Activated CD8-positive, alpha-beta memory T cell treated with anti-CD3 and anti-CD28 coated beads, Interleukin-2, amount 10 ng/mL, durations not matched to agents 7 days and 5 days (primary cell): ENCODE measurements at regions not wholly inside any gene's neighbourhood (a gene's known extent, or its start where the extent isn't known, plus 50 kb on each side); places are given as distances from the start of the nearest gene placed in this dataset.

Experiments
- ATAC-seq: fragments of 150-1000 bp; cut with Tn5 transposase; one replicate; pipeline ENCODE4 v1.10.0; 2021; ENCODE audit warnings: moderate library complexity
- CTCF ChIA-PET: fragments of 350-600 bp; sonication (Branson Sonifier 250); formaldehyde crosslinking; loops from one replicate; lab custom pipeline; 2021; ENCODE audit warnings: antibody characterized with exemption; lab: Charles Lee
- DNase-seq: peaks from one replicate; pipeline ENCODE4 v3.0.0-alpha.2; 2020
- H3K27ac Mint-ChIP-seq: one replicate; pipeline ENCODE4 v1.8.0; 2021; ENCODE audit warnings: mild to moderate bottlenecking, mixed read lengths
- H3K27me3 Mint-ChIP-seq: one replicate; pipeline ENCODE4 v1.8.0; 2021; ENCODE audit warnings: mixed read lengths
- H3K36me3 Mint-ChIP-seq: one replicate; pipeline ENCODE4 v1.8.0; 2021; ENCODE audit warnings: mild to moderate bottlenecking, mixed read lengths
- H3K4me1 Mint-ChIP-seq: one replicate; pipeline ENCODE4 v1.8.0; 2021; ENCODE audit warnings: mixed read lengths
- H3K4me3 Mint-ChIP-seq: one replicate; pipeline ENCODE4 v1.8.0; 2021; ENCODE audit warnings: mild to moderate bottlenecking, moderate library complexity, mixed read lengths
- H3K9me3 Mint-ChIP-seq: one replicate; pipeline ENCODE4 v1.8.0; 2022; ENCODE audit warnings: low read depth, mixed read lengths

GRCh38 chr2:217048730-217049129 is 188.9 kb upstream of the TNP1 start:
- CTCF ChIA-PET, result no interaction called here

GRCh38 chr2:217047631-217048030 is 187.8 kb upstream of the TNP1 start:
- no peaks in the 10 kb centered on the region for H3K4me1 Mint-ChIP-seq
- ATAC-seq, result no peak
- H3K36me3 Mint-ChIP-seq, result no peaks in the 10 kb centered on the region
- DNase-seq, result no peak
- H3K27me3 Mint-ChIP-seq, result peaks cover 8% of the 10 kb centered on the region
- no peaks in the 10 kb centered on the region for H3K9me3 Mint-ChIP-seq
- CTCF ChIA-PET, result no interaction called here
- H3K27ac Mint-ChIP-seq, result no peak overlapping the region
- no peak overlapping the region for H3K4me3 Mint-ChIP-seq

More at GRCh38 chr2:217048730-217049129, 188.9 kb upstream of the TNP1 start:
- no peak for ATAC-seq
- DNase-seq, result no peak
- Mint-ChIP-seq H3K27me3 (peaks cover 8% of the 10 kb centered on the region), H3K4me1 (no peaks in the 10 kb centered on the region), H3K9me3 (no peaks in the 10 kb centered on the region), H3K27ac (no peak overlapping the region), H3K36me3 (no peaks in the 10 kb centered on the region), H3K4me3 (no peak overlapping the region)

- Mint-ChIP-seq H3K36me3 (no peaks in the 10 kb centered on the region), H3K27ac (no peak overlapping the region), H3K27me3 (peaks cover 8% of the 10 kb centered on the region), H3K4me3 (no peak overlapping the region), H3K4me1 (no peaks in the 10 kb centered on the region), H3K9me3 (no peaks in the 10 kb centered on the region)
- ATAC-seq (no peak), DNase-seq (no peak)
- CTCF ChIA-PET, result no interaction called here
Measured at GRCh38 chr2:217047209-217047608, 187.3 kb upstream of the TNP1 start.

- DNase-seq (no peak), ATAC-seq (no peak)
- no peaks in the 10 kb centered on the region for H3K9me3 Mint-ChIP-seq
- peaks cover 11% of the 10 kb centered on the region for H3K27me3 Mint-ChIP-seq
- H3K4me3 Mint-ChIP-seq, result no peak overlapping the region
- no peaks in the 10 kb centered on the region for H3K36me3 Mint-ChIP-seq
- H3K27ac Mint-ChIP-seq, result no peak overlapping the region
- H3K4me1 Mint-ChIP-seq, result no peaks in the 10 kb centered on the region
- CTCF ChIA-PET, result no interaction called here
Measured at GRCh38 chr2:217045700-217046475, 186.0 kb upstream of the TNP1 start.

- no peak overlapping the region for H3K27ac Mint-ChIP-seq
- no peak overlapping the region for H3K4me3 Mint-ChIP-seq
- ATAC-seq, result no peak
- peaks cover 7% of the 10 kb centered on the region for H3K27me3 Mint-ChIP-seq
- no peak for DNase-seq
- no peaks in the 10 kb centered on the region for H3K36me3 Mint-ChIP-seq
- no peaks in the 10 kb centered on the region for H3K9me3 Mint-ChIP-seq
- CTCF ChIA-PET, result no interaction called here
- H3K4me1 Mint-ChIP-seq, result no peaks in the 10 kb centered on the region
Measured at GRCh38 chr2:217040099-217040498, 180.2 kb upstream of the TNP1 start.

- H3K27me3 Mint-ChIP-seq, result peaks cover 6% of the 10 kb centered on the region
- DNase-seq (no peak), ATAC-seq (no peak)
- CTCF ChIA-PET, result no interaction called here
- no peak overlapping the region for H3K27ac Mint-ChIP-seq
- H3K36me3 Mint-ChIP-seq, result no peaks in the 10 kb centered on the region
- no peaks in the 10 kb centered on the region for H3K4me1 Mint-ChIP-seq
- no peak overlapping the region for H3K4me3 Mint-ChIP-seq
- no peaks in the 10 kb centered on the region for H3K9me3 Mint-ChIP-seq
Measured at GRCh38 chr2:217038001-217038400, 178.1 kb upstream of the TNP1 start.

GRCh38 chr2:217037353-217037752 is 177.5 kb upstream of the TNP1 start:
- peaks cover 6% of the 10 kb centered on the region for H3K27me3 Mint-ChIP-seq
- CTCF ChIA-PET, result no interaction called here
- ATAC-seq, result no peak
- no peak overlapping the region for H3K27ac Mint-ChIP-seq
- no peaks in the 10 kb centered on the region for H3K9me3 Mint-ChIP-seq
- no peaks in the 10 kb centered on the region for H3K36me3 Mint-ChIP-seq
- H3K4me3 Mint-ChIP-seq, result no peak overlapping the region
- no peak for DNase-seq
- H3K4me1 Mint-ChIP-seq, result no peaks in the 10 kb centered on the region

GRCh38 chr2:217035967-217036366 is 176.1 kb upstream of the TNP1 start:
- H3K9me3 Mint-ChIP-seq, result no peaks in the 10 kb centered on the region
- no peak overlapping the region for H3K4me3 Mint-ChIP-seq
- H3K36me3 Mint-ChIP-seq, result no peaks in the 10 kb centered on the region
- H3K27ac Mint-ChIP-seq, result no peak overlapping the region
- no peak for ATAC-seq
- H3K27me3 Mint-ChIP-seq, result peaks cover 3% of the 10 kb centered on the region
- no peaks in the 10 kb centered on the region for H3K4me1 Mint-ChIP-seq
- CTCF ChIA-PET, result no interaction called here
- DNase-seq, result no peak

GRCh38 chr2:217033186-217033585 is 173.3 kb upstream of the TNP1 start:
- ATAC-seq, result no peak
- DNase-seq, result no peak
- no peak overlapping the region for H3K4me3 Mint-ChIP-seq

GRCh38 chr2:217031445-217031844 is 171.6 kb upstream of the TNP1 start:
- H3K4me1 Mint-ChIP-seq, result no peaks in the 10 kb centered on the region
- H3K27me3 Mint-ChIP-seq, result peaks cover 3% of the 10 kb centered on the region
- DNase-seq, result no peak
- H3K4me3 Mint-ChIP-seq, result no peak overlapping the region
- H3K27ac Mint-ChIP-seq, result no peak overlapping the region
- H3K9me3 Mint-ChIP-seq, result no peaks in the 10 kb centered on the region
- CTCF ChIA-PET, result no interaction called here
- ATAC-seq, result no peak
- no peaks in the 10 kb centered on the region for H3K36me3 Mint-ChIP-seq

More at GRCh38 chr2:217033186-217033585, 173.3 kb upstream of the TNP1 start:
- CTCF ChIA-PET, result no interaction called here
- Mint-ChIP-seq H3K36me3 (no peaks in the 10 kb centered on the region), H3K9me3 (no peaks in the 10 kb centered on the region), H3K27me3 (peaks cover 3% of the 10 kb centered on the region), H3K27ac (no peak overlapping the region), H3K4me1 (no peaks in the 10 kb centered on the region)

- Mint-ChIP-seq H3K36me3 (no peaks in the 10 kb centered on the region), H3K27me3 (no peaks in the 10 kb centered on the region), H3K27ac (no peak overlapping the region), H3K4me1 (no peaks in the 10 kb centered on the region), H3K9me3 (no peaks in the 10 kb centered on the region), H3K4me3 (no peak overlapping the region)
- ATAC-seq, result no peak
- DNase-seq, result no peak
- CTCF ChIA-PET, result no interaction called here
Measured at GRCh38 chr2:217030081-217030480, 170.2 kb upstream of the TNP1 start.

GRCh38 chr2:217028128-217028527 is 168.3 kb upstream of the TNP1 start:
- Mint-ChIP-seq H3K9me3 (no peaks in the 10 kb centered on the region), H3K4me3 (no peak overlapping the region), H3K27me3 (no peaks in the 10 kb centered on the region), H3K4me1 (no peaks in the 10 kb centered on the region), H3K36me3 (no peaks in the 10 kb centered on the region), H3K27ac (no peak overlapping the region)
- DNase-seq (no peak), ATAC-seq (no peak)
- CTCF ChIA-PET, result no interaction called here

- ATAC-seq (no peak), DNase-seq (no peak)
- Mint-ChIP-seq H3K36me3 (no peaks in the 10 kb centered on the region), H3K4me3 (no peak overlapping the region), H3K4me1 (no peaks in the 10 kb centered on the region), H3K9me3 (no peaks in the 10 kb centered on the region), H3K27ac (no peak overlapping the region), H3K27me3 (no peaks in the 10 kb centered on the region)
- CTCF ChIA-PET, result no interaction called here
Measured at GRCh38 chr2:217027414-217027813, 167.6 kb upstream of the TNP1 start.

- DNase-seq, result no peak
- Mint-ChIP-seq H3K36me3 (no peaks in the 10 kb centered on the region), H3K4me3 (no peak overlapping the region), H3K9me3 (no peaks in the 10 kb centered on the region), H3K27ac (no peak overlapping the region), H3K4me1 (no peaks in the 10 kb centered on the region), H3K27me3 (no peaks in the 10 kb centered on the region)
- ATAC-seq, result no peak
- CTCF ChIA-PET, result no interaction called here
Measured at GRCh38 chr2:217026569-217026968, 166.7 kb upstream of the TNP1 start.
